SK-N-SH (cell line): ENCODE measurements at regions not wholly inside any gene's neighbourhood (a gene's known extent, or its start where the extent isn't known, plus 50 kb on each side); places are given as distances from the start of the nearest gene placed in this dataset.

Experiments used
- EP300 ChIP-seq, 2 experiments: IDR thresholded peaks; 2 replicates each; pipeline versions ENCODE4 v1.4.0 to v1.6.1; 2012; ENCODE audit warnings: borderline replicate concordance in 1 of 2, low read depth in 1 of 2, low read length in 1 of 2
- FOSL2 ChIP-seq: IDR thresholded peaks from 2 replicates; pipeline ENCODE4 v1.4.0; 2012; ENCODE audit warnings: low read depth, mild to moderate bottlenecking, moderate library complexity, borderline replicate concordance
- JUND ChIP-seq: IDR thresholded peaks from 2 replicates; pipeline ENCODE4 v1.4.0; 2012
- NRF1 ChIP-seq: IDR thresholded peaks from 2 replicates; pipeline ENCODE4 v1.6.1; 2012; ENCODE audit warnings: low read depth, mild to moderate bottlenecking, low read length
- POLR2AphosphoS5 ChIP-seq: IDR thresholded peaks from 2 replicates; pipeline ENCODE4 v1.6.1; 2012; ENCODE audit warnings: low read depth, low read length
- RAD21 ChIP-seq: IDR thresholded peaks from 2 replicates; pipeline ENCODE4 v1.6.1; 2012; ENCODE audit warnings: mild to moderate bottlenecking, low read length
- RFX5 ChIP-seq: IDR thresholded peaks from 2 replicates; pipeline ENCODE4 v1.6.1; 2012; ENCODE audit warnings: mild to moderate bottlenecking, improper control_type of control experiment, low read length
- SMC3 ChIP-seq: IDR thresholded peaks from 2 replicates; pipeline ENCODE4 v1.6.1; 2012; ENCODE audit warnings: low read depth, low read length, improper control_type of control experiment
- TAF1 ChIP-seq: IDR thresholded peaks from 2 replicates; pipeline ENCODE4 v1.6.1; 2012; ENCODE audit warnings: low read depth, mild to moderate bottlenecking, low read length, moderate library complexity, borderline replicate concordance
- YY1 ChIP-seq: IDR thresholded peaks from 2 replicates; pipeline ENCODE4 v1.4.0; 2012; ENCODE audit warnings: low read depth, mild to moderate bottlenecking
- TF ChIP-seq, protein P1 (sequence below): fragments of 200-600 bp; sonication (generic); IDR thresholded peaks from 2 replicates; pipeline ENCODE4 v1.6.1; 2017; ENCODE audit warnings: antibody characterized with exemption, mild to moderate bottlenecking, moderate library complexity
- TF ChIP-seq, protein P2 (sequence below): IDR thresholded peaks from 2 replicates; pipeline ENCODE4; 2012

DNA sequence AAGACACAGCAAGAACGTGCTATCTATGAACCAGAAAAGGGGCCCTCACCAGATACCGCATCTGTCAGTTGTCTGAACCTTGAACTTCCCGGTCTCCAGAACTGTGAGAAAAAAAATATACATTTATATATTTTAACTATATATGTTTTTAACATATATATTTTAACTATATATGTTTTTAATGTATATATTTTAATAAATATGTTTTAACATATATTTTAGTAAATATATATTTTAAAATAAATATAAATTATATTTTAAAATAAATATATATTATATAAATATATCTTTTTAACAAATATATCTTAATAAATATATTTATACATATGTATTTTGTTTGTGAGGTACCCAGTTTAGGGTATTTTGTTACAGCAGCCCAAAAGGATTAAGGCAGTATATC is 958.2 kb upstream of the AUTS2 start:
- TF ChIP-seq, protein P1, sequence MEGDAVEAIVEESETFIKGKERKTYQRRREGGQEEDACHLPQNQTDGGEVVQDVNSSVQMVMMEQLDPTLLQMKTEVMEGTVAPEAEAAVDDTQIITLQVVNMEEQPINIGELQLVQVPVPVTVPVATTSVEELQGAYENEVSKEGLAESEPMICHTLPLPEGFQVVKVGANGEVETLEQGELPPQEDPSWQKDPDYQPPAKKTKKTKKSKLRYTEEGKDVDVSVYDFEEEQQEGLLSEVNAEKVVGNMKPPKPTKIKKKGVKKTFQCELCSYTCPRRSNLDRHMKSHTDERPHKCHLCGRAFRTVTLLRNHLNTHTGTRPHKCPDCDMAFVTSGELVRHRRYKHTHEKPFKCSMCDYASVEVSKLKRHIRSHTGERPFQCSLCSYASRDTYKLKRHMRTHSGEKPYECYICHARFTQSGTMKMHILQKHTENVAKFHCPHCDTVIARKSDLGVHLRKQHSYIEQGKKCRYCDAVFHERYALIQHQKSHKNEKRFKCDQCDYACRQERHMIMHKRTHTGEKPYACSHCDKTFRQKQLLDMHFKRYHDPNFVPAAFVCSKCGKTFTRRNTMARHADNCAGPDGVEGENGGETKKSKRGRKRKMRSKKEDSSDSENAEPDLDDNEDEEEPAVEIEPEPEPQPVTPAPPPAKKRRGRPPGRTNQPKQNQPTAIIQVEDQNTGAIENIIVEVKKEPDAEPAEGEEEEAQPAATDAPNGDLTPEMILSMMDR = no peak
- TF ChIP-seq RAD21 = no peak
- no peak for TF ChIP-seq RFX5
- TF ChIP-seq TAF1 = no peak
- TF ChIP-seq NRF1 = no peak
- no peak for TF ChIP-seq JUND
- no peak for TF ChIP-seq FOSL2
- TF ChIP-seq EP300 (IDR thresholded peaks at IDR 0.05; ENCODE audit: borderline replicate concordance in 1 of 2, low read depth in 1 of 2, low read length in 1 of 2) = no peak
- TF ChIP-seq YY1 = no peak
- TF ChIP-seq POLR2AphosphoS5 = no peak
- TF ChIP-seq SMC3 = no peak
- TF ChIP-seq, protein P2, sequence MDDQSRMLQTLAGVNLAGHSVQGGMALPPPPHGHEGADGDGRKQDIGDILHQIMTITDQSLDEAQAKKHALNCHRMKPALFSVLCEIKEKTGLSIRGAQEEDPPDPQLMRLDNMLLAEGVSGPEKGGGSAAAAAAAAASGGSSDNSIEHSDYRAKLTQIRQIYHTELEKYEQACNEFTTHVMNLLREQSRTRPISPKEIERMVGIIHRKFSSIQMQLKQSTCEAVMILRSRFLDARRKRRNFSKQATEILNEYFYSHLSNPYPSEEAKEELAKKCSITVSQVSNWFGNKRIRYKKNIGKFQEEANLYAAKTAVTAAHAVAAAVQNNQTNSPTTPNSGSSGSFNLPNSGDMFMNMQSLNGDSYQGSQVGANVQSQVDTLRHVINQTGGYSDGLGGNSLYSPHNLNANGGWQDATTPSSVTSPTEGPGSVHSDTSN = no peak
